Nephron (organoid): ENCODE measurements at regions not wholly inside any gene's neighbourhood (a gene's known extent, or its start where the extent isn't known, plus 50 kb on each side); places are given as distances from the start of the nearest gene placed in this dataset.
A peak's percentile ranks its signal among the peaks of the same experiment; 100 is the strongest.

Experiments
- H3K27ac Mint-ChIP-seq, 3 experiments: 2 replicates each; pipeline ENCODE4 v1.8.0; 2020; ENCODE audit warnings: mixed read lengths in 3 of 3, mild to moderate bottlenecking in 2 of 3, moderate library complexity in 1 of 3
- H3K27me3 Mint-ChIP-seq: 2 replicates; pipeline ENCODE4 v1.8.0; 2021; ENCODE audit warnings: low read depth, mild to moderate bottlenecking, moderate library complexity, mixed read lengths
- H3K36me3 Mint-ChIP-seq: 2 replicates; pipeline ENCODE4 v1.8.0; 2020; ENCODE audit warnings: low read depth, mixed read lengths
- H3K4me1 Mint-ChIP-seq: 2 replicates; pipeline ENCODE4 v1.8.0; 2020; ENCODE audit warnings: mixed read lengths
- H3K4me3 Mint-ChIP-seq, 3 experiments: 2 replicates each; pipeline ENCODE4 v1.8.0; 2020; ENCODE audit warnings: mild to moderate bottlenecking in 3 of 3, mixed read lengths in 3 of 3, moderate library complexity in 2 of 3
- H3K9me3 Mint-ChIP-seq: 2 replicates; pipeline ENCODE4 v1.8.0; 2020; ENCODE audit warnings: mixed read lengths
- TF ChIP-seq, protein P1 (sequence below), 3 experiments: fragments of 200-600 bp; sonication (generic); IDR thresholded peaks; one replicate each; pipeline ENCODE4 v1.5.0; 2021; ENCODE audit warnings: antibody characterized with exemption in 3 of 3; ENCODE audit not compliant: unreplicated experiment in 3 of 3

DNA sequence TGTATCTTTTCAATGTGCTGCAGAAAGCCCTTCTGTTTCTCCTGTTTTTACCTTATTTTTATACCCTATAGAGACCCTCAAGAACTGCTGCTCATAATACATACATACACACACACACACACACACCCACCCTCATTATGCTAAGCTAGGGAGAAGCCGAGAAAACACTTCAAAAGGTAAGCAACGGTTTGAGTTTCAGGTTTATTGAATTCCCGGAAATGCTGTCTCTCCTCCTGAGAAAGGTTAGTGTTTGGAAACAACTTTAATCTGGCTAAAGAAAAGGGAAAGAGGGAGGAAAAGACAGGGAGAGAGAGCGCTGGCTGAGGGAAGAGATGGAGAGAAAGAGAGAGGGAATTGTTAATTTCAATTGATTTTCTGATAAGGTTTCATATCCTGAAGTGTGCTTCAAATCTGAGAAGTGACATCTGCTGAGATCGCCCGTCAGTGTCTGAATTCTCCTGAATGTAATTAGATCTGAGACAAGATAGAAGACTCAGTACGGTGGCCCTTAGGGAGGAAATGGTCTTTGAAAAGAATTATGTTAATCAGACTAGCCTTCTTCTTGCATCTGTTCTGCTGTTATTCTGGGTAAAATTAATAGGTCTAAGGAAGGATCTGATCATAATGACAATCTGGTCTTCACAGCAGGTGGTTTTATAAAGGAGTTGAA, 169.1 kb downstream of the NXPE2 start:
- H3K4me3 Mint-ChIP-seq, result no peak overlapping the region
- no peaks in the 10 kb centered on the region for H3K36me3 Mint-ChIP-seq
- peak overlapping the region in 2 of 3 experiments; percentile 1 to 5 for H3K27ac Mint-ChIP-seq
- TF ChIP-seq, protein P1, sequence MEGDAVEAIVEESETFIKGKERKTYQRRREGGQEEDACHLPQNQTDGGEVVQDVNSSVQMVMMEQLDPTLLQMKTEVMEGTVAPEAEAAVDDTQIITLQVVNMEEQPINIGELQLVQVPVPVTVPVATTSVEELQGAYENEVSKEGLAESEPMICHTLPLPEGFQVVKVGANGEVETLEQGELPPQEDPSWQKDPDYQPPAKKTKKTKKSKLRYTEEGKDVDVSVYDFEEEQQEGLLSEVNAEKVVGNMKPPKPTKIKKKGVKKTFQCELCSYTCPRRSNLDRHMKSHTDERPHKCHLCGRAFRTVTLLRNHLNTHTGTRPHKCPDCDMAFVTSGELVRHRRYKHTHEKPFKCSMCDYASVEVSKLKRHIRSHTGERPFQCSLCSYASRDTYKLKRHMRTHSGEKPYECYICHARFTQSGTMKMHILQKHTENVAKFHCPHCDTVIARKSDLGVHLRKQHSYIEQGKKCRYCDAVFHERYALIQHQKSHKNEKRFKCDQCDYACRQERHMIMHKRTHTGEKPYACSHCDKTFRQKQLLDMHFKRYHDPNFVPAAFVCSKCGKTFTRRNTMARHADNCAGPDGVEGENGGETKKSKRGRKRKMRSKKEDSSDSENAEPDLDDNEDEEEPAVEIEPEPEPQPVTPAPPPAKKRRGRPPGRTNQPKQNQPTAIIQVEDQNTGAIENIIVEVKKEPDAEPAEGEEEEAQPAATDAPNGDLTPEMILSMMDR (IDR thresholded peaks at IDR 0.05; ENCODE audit: unreplicated experiment in 3 of 3), result no peak
- peaks cover 3% of the 10 kb centered on the region for H3K9me3 Mint-ChIP-seq
- peaks cover 18% of the 10 kb centered on the region for H3K4me1 Mint-ChIP-seq
- H3K27me3 Mint-ChIP-seq, result peaks cover 14% of the 10 kb centered on the region

DNA sequence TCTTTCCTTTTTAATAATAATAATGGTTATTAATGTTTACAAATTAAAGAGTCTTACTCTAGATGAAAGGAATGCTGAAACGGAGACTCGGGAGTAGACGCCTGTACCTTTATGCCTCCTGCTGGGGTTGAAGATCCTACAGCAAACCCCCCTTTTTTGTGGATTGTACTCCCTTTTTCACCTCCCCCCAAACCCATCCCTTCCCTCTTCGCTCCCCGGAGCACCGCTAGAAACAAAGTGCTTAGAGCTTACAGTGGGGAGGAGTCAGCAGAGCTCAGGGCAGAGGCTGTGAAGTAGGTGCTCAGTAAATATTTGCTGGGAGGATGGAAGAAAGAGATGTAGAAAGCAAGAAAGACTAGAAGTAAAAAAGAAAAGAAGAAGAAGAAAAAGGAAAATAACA, 169.7 kb downstream of the NXPE2 start:
- TF ChIP-seq, protein P1 (IDR thresholded peaks at IDR 0.05; ENCODE audit: unreplicated experiment in 3 of 3), result no peak
- Mint-ChIP-seq H3K4me3 (no peak overlapping the region), H3K27ac (no peak overlapping the region), H3K9me3 (peaks cover 3% of the 10 kb centered on the region), H3K36me3 (no peaks in the 10 kb centered on the region), H3K4me1 (peaks cover 18% of the 10 kb centered on the region), H3K27me3 (peaks cover 14% of the 10 kb centered on the region)

- Mint-ChIP-seq H3K9me3 (peaks cover 9% of the 10 kb centered on the region), H3K27ac (no peak overlapping the region), H3K4me3 (no peak overlapping the region), H3K4me1 (no peaks in the 10 kb centered on the region), H3K36me3 (peaks cover 3% of the 10 kb centered on the region), H3K27me3 (peaks cover 4% of the 10 kb centered on the region)
- TF ChIP-seq, protein P1 (IDR thresholded peaks at IDR 0.05; ENCODE audit: unreplicated experiment in 3 of 3), result no peak
These were observed 179.0 kb downstream of the NXPE2 start for GRCh38 chr11:114857281-114857680.

DNA sequence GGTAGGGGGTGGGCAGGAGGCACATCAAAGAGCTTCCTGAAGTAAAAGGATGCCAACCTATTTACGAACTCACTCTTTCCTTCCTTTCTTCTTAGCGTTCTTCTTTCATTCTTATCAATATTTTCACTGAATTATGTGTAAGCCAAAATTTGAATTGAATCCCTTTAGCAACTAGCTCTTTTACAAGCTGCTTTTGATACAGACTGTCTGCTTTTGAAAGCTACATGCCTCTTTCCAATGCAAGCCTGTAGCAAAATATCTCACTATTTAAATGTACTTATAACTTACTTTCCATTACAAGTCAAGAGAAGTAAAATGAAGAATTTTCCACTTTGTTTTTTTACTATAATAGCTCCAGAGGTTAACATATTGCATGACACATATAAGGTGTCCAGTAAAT, 186.6 kb downstream of the NXPE2 start:
- H3K9me3 Mint-ChIP-seq, result peaks cover under 1% of the 10 kb centered on the region
- no peak overlapping the region for H3K27ac Mint-ChIP-seq
- H3K4me1 Mint-ChIP-seq, result no peaks in the 10 kb centered on the region
- H3K4me3 Mint-ChIP-seq, result no peak overlapping the region
- H3K27me3 Mint-ChIP-seq, result no peaks in the 10 kb centered on the region
- H3K36me3 Mint-ChIP-seq, result no peaks in the 10 kb centered on the region
- TF ChIP-seq, protein P1 (IDR thresholded peaks at IDR 0.05; ENCODE audit: unreplicated experiment in 3 of 3), result no peak

DNA sequence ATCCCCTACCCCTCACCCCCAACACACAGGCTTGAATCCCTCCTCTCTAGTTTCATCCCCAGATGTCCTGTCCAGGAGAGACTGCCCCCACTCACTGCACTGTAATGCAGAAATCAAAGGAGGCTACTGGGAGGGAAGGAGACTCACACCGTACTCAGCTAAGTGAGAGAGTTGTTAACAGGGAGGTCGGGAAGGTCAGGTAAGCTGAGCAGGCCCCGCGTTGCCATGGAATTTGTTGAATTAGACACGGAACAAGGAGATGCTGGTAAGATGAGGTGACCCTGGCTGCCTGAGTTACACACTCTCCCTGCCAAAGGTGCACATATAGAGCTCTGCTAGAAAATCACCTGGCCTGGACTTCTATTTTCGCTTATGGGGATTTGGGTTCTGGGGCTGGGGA, 197.9 kb downstream of the NXPE2 start:
- Mint-ChIP-seq H3K4me3 (no peak overlapping the region), H3K36me3 (no peaks in the 10 kb centered on the region), H3K4me1 (no peaks in the 10 kb centered on the region), H3K27me3 (no peaks in the 10 kb centered on the region), H3K27ac (no peak overlapping the region), H3K9me3 (no peaks in the 10 kb centered on the region)
- TF ChIP-seq, protein P1 (IDR thresholded peaks at IDR 0.05; ENCODE audit: unreplicated experiment in 3 of 3), result no peak

- H3K27ac Mint-ChIP-seq, result no peak overlapping the region
These were observed 199.6 kb downstream of the NXPE2 start for GRCh38 chr11:114877976-114878375.

More at GRCh38 chr11:114877976-114878375, 199.6 kb downstream of the NXPE2 start:
- H3K9me3 Mint-ChIP-seq, result no peaks in the 10 kb centered on the region
- H3K27me3 Mint-ChIP-seq, result no peaks in the 10 kb centered on the region
- TF ChIP-seq, protein P1 (IDR thresholded peaks at IDR 0.05; ENCODE audit: unreplicated experiment in 3 of 3), result no peak
- no peaks in the 10 kb centered on the region for H3K36me3 Mint-ChIP-seq
- no peak overlapping the region for H3K4me3 Mint-ChIP-seq
- H3K4me1 Mint-ChIP-seq, result no peaks in the 10 kb centered on the region
